GM18951 (cell line): ENCODE measurements at regions not wholly inside any gene's neighbourhood (a gene's known extent, or its start where the extent isn't known, plus 50 kb on each side); places are given as distances from the start of the nearest gene placed in this dataset.

Experiments used
- POLR2A ChIP-seq: IDR thresholded peaks from 4 replicates; pipeline ENCODE4 v1.6.1; 2011; ENCODE audit warnings: mild to moderate bottlenecking; ENCODE audit not compliant: insufficient read length, insufficient read depth; ENCODE audit errors: extremely low read depth
- in situ Hi-C: fragments of 300-500 bp; cut with MboI; formaldehyde crosslinking; loops from one replicate; pipeline ENCODE4 v1.12.0; 2022; ENCODE audit warnings: low sequenced_read_pairs, mixed read lengths, inconsistent platforms; ENCODE audit not compliant: unreplicated experiment

GRCh38 chr16:5459863-5460262 is 362.3 kb upstream of the EEF2KMT start:
- in situ Hi-C loops, result no loop called here
- no peak for TF ChIP-seq POLR2A

GRCh38 chr16:5455110-5455509 is 357.5 kb upstream of the EEF2KMT start:
- in situ Hi-C loops, result no loop called here
- TF ChIP-seq POLR2A, result no peak

DNA sequence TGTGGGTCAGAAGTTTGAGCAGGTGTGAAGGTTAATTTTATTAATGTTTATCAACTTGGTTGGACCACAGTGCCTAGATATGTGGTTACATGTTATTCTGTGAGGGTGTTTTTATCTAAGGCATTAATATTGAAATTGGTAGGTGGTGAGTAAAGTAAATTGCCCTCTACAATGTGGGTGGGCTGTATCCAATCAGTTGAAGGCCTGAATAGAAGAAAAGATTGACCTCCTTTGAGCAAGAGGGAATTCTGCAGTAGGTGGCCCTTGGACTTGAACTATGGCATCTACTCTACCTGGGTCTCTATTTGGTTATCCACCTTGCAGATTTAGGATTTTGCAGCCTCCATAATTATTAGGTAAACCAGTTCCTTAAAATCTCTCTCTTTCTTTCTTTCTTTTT is 356.8 kb upstream of the EEF2KMT start:
- in situ Hi-C loops, result no loop called here
- no peak for TF ChIP-seq POLR2A

GRCh38 chr16:5451641-5452040 is 354.0 kb upstream of the EEF2KMT start:
- no peak for TF ChIP-seq POLR2A
- in situ Hi-C loops, result no loop called here

- in situ Hi-C loops, result no loop called here
- TF ChIP-seq POLR2A, result no peak
Measured at GRCh38 chr16:5450409-5451104, 353.0 kb upstream of the EEF2KMT start.

- in situ Hi-C loops, result no loop called here
- no peak for TF ChIP-seq POLR2A
Measured at GRCh38 chr16:5449901-5450300, 352.3 kb upstream of the EEF2KMT start.

GRCh38 chr16:5448798-5449197 is 351.2 kb upstream of the EEF2KMT start:
- in situ Hi-C loops, result no loop called here
- no peak for TF ChIP-seq POLR2A

DNA sequence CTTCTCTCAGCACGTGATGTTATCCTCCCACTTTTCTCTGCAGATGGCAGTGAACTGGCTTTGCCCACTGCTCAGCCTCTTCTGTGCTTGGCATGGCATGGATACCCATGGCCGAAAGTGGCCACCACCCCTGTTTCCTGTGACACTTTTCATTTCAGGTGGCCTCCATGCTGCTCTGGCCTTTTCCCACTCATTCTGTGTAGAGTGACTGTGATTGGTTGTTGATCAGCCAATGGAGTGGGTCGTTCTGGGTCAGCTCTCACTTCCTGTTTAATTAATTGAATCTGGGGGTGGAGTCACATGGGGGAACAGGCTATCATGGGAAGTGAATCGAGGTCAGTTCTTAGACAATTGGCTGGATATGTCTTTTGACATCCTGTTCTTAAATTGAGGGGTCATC is 350.1 kb upstream of the EEF2KMT start:
- TF ChIP-seq POLR2A, result no peak
- in situ Hi-C loops, result no loop called here

GRCh38 chr16:5446623-5447240 is 349.1 kb upstream of the EEF2KMT start:
- in situ Hi-C loops, result no loop called here
- TF ChIP-seq POLR2A, result no peak

- no peak for TF ChIP-seq POLR2A
- in situ Hi-C loops, result no loop called here
Measured at GRCh38 chr16:5444189-5444588, 346.6 kb upstream of the EEF2KMT start.

DNA sequence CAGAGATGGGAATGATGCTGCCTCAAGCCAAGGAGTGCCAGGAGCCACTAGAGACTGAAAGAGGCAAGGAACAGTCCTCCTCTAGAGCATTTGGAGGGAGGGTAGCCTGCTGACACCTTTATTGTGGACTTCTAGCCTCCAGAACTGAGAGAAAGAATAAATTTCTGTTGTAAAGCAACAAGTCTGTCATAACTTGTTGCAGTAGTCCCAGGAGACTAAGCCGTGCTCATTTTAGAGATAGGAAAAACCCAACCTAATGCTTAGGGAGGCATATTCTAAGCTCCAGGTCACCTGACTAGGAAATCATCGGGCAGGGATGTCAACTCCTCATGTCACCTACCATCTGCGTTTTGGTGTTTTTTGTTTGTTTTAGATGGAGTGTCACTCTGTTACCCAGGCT is 345.4 kb upstream of the EEF2KMT start:
- no peak for TF ChIP-seq POLR2A
- in situ Hi-C loops, result no loop called here

- TF ChIP-seq POLR2A, result no peak
- in situ Hi-C loops, result no loop called here
Measured at GRCh38 chr16:5442054-5442453, 344.5 kb upstream of the EEF2KMT start.

- in situ Hi-C loops, result no loop called here
- no peak for TF ChIP-seq POLR2A
Measured at GRCh38 chr16:5438591-5438990, 341.0 kb upstream of the EEF2KMT start.

GRCh38 chr16:5433587-5433986 is 336.0 kb upstream of the EEF2KMT start:
- TF ChIP-seq POLR2A, result no peak
- in situ Hi-C loops, result no loop called here
